HUDEP-2 (cell line): ENCODE measurements at regions not wholly inside any gene's neighbourhood (a gene's known extent, or its start where the extent isn't known, plus 50 kb on each side); places are given as distances from the start of the nearest gene placed in this dataset.

ENCODE experiments used
- DNase-seq, 76 experiments: peaks; one replicate each; lab custom pipeline; 2025; ENCODE audit not compliant: unreplicated experiment in 76 of 76; lab: John Stamatoyannopoulos, UW

- no peak for DNase-seq
Measured at GRCh38 chr4:106687026-106687425, 318.4 kb upstream of the GIMD1 start.

- no peak for DNase-seq
Measured at GRCh38 chr4:106681381-106681921, 312.9 kb upstream of the GIMD1 start.

GRCh38 chr4:106679063-106679462 lies 310.5 kb upstream of the GIMD1 start:
- DNase-seq: no peak

- DNase-seq: no peak
Measured at GRCh38 chr4:106677213-106677612, 308.6 kb upstream of the GIMD1 start.

GRCh38 chr4:106676173-106676921 lies 307.8 kb upstream of the GIMD1 start:
- DNase-seq: no peak

- no peak for DNase-seq
Measured at GRCh38 chr4:106671716-106672115, 303.1 kb upstream of the GIMD1 start.

GRCh38 chr4:106670976-106671375 lies 302.4 kb upstream of the GIMD1 start:
- no peak for DNase-seq

- DNase-seq: no peak
Measured at GRCh38 chr4:106659371-106659770, 290.8 kb upstream of the GIMD1 start.

- no peak for DNase-seq
Measured at GRCh38 chr4:106652095-106652494, 283.5 kb upstream of the GIMD1 start.

- DNase-seq: no peak
Measured at GRCh38 chr4:106650701-106651100, 282.1 kb upstream of the GIMD1 start.

GRCh38 chr4:106647451-106647850 lies 278.9 kb upstream of the GIMD1 start:
- DNase-seq: no peak

- no peak for DNase-seq
Measured at GRCh38 chr4:106629268-106629625, 260.7 kb upstream of the GIMD1 start.

- no peak for DNase-seq
Measured at GRCh38 chr4:106628586-106629267, 260.1 kb upstream of the GIMD1 start.

GRCh38 chr4:106627051-106627450 lies 258.5 kb upstream of the GIMD1 start:
- DNase-seq: no peak

GRCh38 chr4:106624671-106625070 lies 256.1 kb upstream of the GIMD1 start:
- DNase-seq: no peak

GRCh38 chr4:106618956-106619355 lies 250.4 kb upstream of the GIMD1 start:
- no peak for DNase-seq

- no peak for DNase-seq
Measured at GRCh38 chr4:106615961-106616360, 247.4 kb upstream of the GIMD1 start.

- DNase-seq: no peak
Measured at GRCh38 chr4:106615410-106615945, 246.9 kb upstream of the GIMD1 start.

- DNase-seq: no peak
Measured at GRCh38 chr4:106614441-106614840, 245.9 kb upstream of the GIMD1 start.

- no peak for DNase-seq
Measured at GRCh38 chr4:106609917-106610316, 241.3 kb upstream of the GIMD1 start.

- DNase-seq: no peak
Measured at GRCh38 chr4:106607558-106607957, 239.0 kb upstream of the GIMD1 start.
